Liver (tissue), 8 donors: ENCODE measurements at regions not wholly inside any gene's neighbourhood (a gene's known extent, or its start where the extent isn't known, plus 50 kb on each side); places are given as distances from the start of the nearest gene placed in this dataset.

Experiments used
- DNase-seq: peaks from one replicate; pipeline ENCODE4 v3.0.0-alpha.2; 2017; ENCODE audit warnings: low spot score
- H3K27ac ChIP-seq, 2 donors: one replicate each; pipeline ENCODE4 v1.7.0; 2013; ENCODE audit warnings: inconsistent platforms in 2 of 2, low read length in 2 of 2, control low read depth in 1 of 2, low read depth in 1 of 2, mild to moderate bottlenecking in 1 of 2
- H3K27me3 ChIP-seq, 4 donors: one replicate each; pipeline versions ENCODE4 v1.6.1 to v1.7.0; 2013; ENCODE audit warnings: low read length in 3 of 4, inconsistent platforms in 1 of 4, mild to moderate bottlenecking in 1 of 4, moderate library complexity in 1 of 4; ENCODE audit not compliant: control insufficient read depth in 4 of 4, insufficient read depth in 4 of 4
- H3K36me3 ChIP-seq, 4 donors: one replicate each; pipeline versions ENCODE4 v1.6.1 to v1.7.0; 2013; ENCODE audit warnings: low read length in 3 of 4, mild to moderate bottlenecking in 3 of 4, low read depth in 1 of 4, moderate library complexity in 1 of 4; ENCODE audit not compliant: control insufficient read depth in 4 of 4, insufficient read depth in 3 of 4
- H3K4me1 ChIP-seq, 4 donors: one replicate each; pipeline versions ENCODE4 v1.6.1 to v1.7.0; 2013; ENCODE audit warnings: low read length in 3 of 4, mild to moderate bottlenecking in 3 of 4, moderate library complexity in 1 of 4; ENCODE audit not compliant: control insufficient read depth in 4 of 4, insufficient read depth in 4 of 4
- H3K4me3 ChIP-seq, 3 donors: one replicate each; pipeline versions ENCODE4 v1.6.1 to v1.7.0; 2013; ENCODE audit warnings: low read length in 3 of 3, control low read depth in 1 of 3, low read depth in 1 of 3, mild to moderate bottlenecking in 1 of 3
- H3K9ac ChIP-seq, 2 donors: one replicate each; pipeline ENCODE4 v1.7.0; 2013; ENCODE audit warnings: low read length in 2 of 2, mild to moderate bottlenecking in 2 of 2, moderate library complexity in 2 of 2, control low read depth in 1 of 2, low read depth in 1 of 2
- H3K9me3 ChIP-seq, 4 donors: one replicate each; pipeline versions ENCODE4 v1.6.1 to v1.7.0; 2013; ENCODE audit warnings: low read length in 3 of 4; ENCODE audit not compliant: control insufficient read depth in 4 of 4
- CTCF ChIP-seq: fragments of 150-350 bp; IDR thresholded peaks from 2 replicates; pipeline ENCODE4 v1.5.1; 2017; ENCODE audit warnings: improper control_type of control experiment, low read depth, low read length; ENCODE audit not compliant: missing input control
- EGR1 ChIP-seq, 2 donors: IDR thresholded peaks; 2 replicates each; pipeline ENCODE4 v1.6.1; 2016 to 2018; ENCODE audit warnings: antibody characterized with exemption in 2 of 2, low read depth in 2 of 2
- FOXA1 ChIP-seq: IDR thresholded peaks from 2 replicates; pipeline ENCODE4 v1.6.1; 2016; ENCODE audit warnings: antibody characterized with exemption
- FOXA2 ChIP-seq: IDR thresholded peaks from 2 replicates; pipeline ENCODE4 v1.6.1; 2016; ENCODE audit warnings: antibody characterized with exemption
- GABPA ChIP-seq, 2 donors: IDR thresholded peaks in 1 of 2; conservative IDR thresholded peaks in 1 of 2; 2 replicates each; pipeline ENCODE4 v1.6.1; 2016; ENCODE audit warnings: antibody characterized with exemption in 2 of 2, mild to moderate bottlenecking in 1 of 2, moderate library complexity in 1 of 2
- HNF4A ChIP-seq, 2 donors: conservative IDR thresholded peaks; 2 replicates each; pipeline ENCODE4 v1.6.1; 2016; ENCODE audit warnings: antibody characterized with exemption in 2 of 2, mild to moderate bottlenecking in 2 of 2
- HNF4G ChIP-seq: IDR thresholded peaks from 2 replicates; pipeline ENCODE4 v1.6.1; 2016; ENCODE audit warnings: antibody characterized with exemption
- JUND ChIP-seq, 2 donors: IDR thresholded peaks; 2 replicates each; pipeline ENCODE4 v1.6.1; 2016; ENCODE audit warnings: antibody characterized with exemption in 2 of 2
- REST ChIP-seq: IDR thresholded peaks from 2 replicates; pipeline ENCODE4 v1.6.1; 2016; ENCODE audit warnings: antibody characterized with exemption, mild to moderate bottlenecking
- SP1 ChIP-seq: IDR thresholded peaks from 2 replicates; pipeline ENCODE4 v1.6.1; 2018; ENCODE audit warnings: antibody characterized with exemption, mild to moderate bottlenecking
- TAF1 ChIP-seq: conservative IDR thresholded peaks from 2 replicates; pipeline ENCODE4 v1.6.1; 2016; ENCODE audit warnings: antibody characterized with exemption, mild to moderate bottlenecking
- YY1 ChIP-seq: IDR thresholded peaks from 2 replicates; pipeline ENCODE4 v1.6.1; 2016; ENCODE audit warnings: antibody characterized with exemption, mild to moderate bottlenecking
- ZBTB33 ChIP-seq: IDR thresholded peaks from 2 replicates; pipeline ENCODE4 v1.6.1; 2016; ENCODE audit warnings: antibody characterized with exemption
- WGBS: extraction: QIAGEN DNeasy Blood & Tissue Kit; methylation state at CpG from one replicate; pipeline ENCODE4 v1.1.7; 2013; 5-methylcytosine and 5-hydroxymethylcytosine counted together
- TF ChIP-seq, protein P1 (sequence below): IDR thresholded peaks from 2 replicates; pipeline ENCODE4 v1.6.1; 2016; ENCODE audit warnings: antibody characterized with exemption
- donor health status: healthy.
- donor health status: healthy.
- donor health status: healthy.
- donor health status: healthy.
- donor health status: healthy.

DNA sequence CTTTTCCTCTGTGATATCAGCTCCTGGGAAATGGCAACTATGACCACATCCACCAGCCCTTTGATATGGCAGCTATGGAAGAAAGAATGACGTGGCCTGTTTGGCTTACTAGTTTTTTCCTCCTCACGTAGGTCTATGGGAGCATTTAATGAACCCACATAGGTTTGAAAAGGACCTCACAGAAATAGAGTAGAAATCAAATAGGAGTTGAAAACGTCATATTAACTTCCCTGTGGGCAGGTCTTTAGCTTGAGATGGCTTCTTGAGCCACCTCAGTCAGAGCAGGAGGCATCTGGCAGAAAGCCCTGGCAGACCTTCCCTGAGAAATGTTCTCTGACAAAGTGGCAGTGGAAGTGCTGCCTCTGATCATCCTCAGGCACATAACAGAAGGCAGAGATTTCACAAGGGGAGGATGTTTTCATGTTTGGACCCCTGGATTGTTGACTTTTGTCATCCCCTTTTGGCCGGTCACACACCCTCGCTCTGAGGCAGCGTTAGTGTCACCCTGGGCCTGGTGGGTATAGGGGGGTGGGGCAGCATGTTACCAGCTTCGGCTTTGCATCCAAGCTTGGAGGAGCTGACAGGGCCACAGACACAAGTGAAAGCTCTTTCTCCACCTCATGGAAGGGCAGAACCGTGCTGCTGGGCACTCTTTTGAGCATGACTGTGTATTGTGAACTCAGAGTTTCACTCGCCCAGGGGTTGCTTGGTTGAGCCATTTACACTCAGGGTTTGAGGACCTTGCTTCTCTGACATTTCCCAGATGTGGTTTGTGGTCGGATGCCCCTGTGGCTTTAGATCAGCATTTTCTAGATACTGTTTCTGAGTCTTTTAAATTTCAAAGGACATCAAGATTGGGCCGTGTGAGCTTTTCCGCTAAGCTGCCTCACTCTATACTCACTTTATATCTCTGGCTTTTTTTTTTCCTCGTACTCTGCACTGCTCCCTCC is 184.2 kb downstream of the STK31 start:
- no peak overlapping the region for H3K27ac ChIP-seq
- H3K4me3 ChIP-seq: no peak overlapping the region
- peaks cover 0 to 4% (median 0%) of the 10 kb centered on the region in 4 donors for H3K27me3 ChIP-seq
- DNase-seq: no peak
- no peak for TF ChIP-seq SP1
- no peak for TF ChIP-seq TAF1
- TF ChIP-seq GABPA (IDR thresholded peaks at IDR 0.05 in 1 of 2, conservative IDR thresholded peaks at IDR 0.05 in 1 of 2): no peak
- no peak for TF ChIP-seq HNF4G
- no peak for TF ChIP-seq ZBTB33
- no peaks in the 10 kb centered on the region for H3K36me3 ChIP-seq
- WGBS: 56% methylated on average over 13 of the region's 13 CpGs
- no peaks in the 10 kb centered on the region for H3K9me3 ChIP-seq
- H3K9ac ChIP-seq: no peak overlapping the region
- no peaks in the 10 kb centered on the region for H3K4me1 ChIP-seq

GRCh38 chr7:23894892-23895569 is 185.0 kb downstream of the STK31 start:
- DNase-seq: no peak
- peaks cover 0 to 4% (median 0%) of the 10 kb centered on the region in 4 donors for H3K27me3 ChIP-seq
- 86% methylated on average over 4 of the region's 4 CpGs for WGBS
- no peak overlapping the region for H3K9ac ChIP-seq
- no peak overlapping the region for H3K4me3 ChIP-seq
- H3K27ac ChIP-seq: no peak overlapping the region
- TF ChIP-seq EGR1 (IDR thresholded peaks at IDR 0.05; ENCODE audit: low read depth in 2 of 2) (no peak), CTCF (no peak), GABPA (IDR thresholded peaks at IDR 0.05 in 1 of 2, conservative IDR thresholded peaks at IDR 0.05 in 1 of 2) (no peak), FOXA1 (no peak), HNF4A (conservative IDR thresholded peaks at IDR 0.05) (no peak), ZBTB33 (no peak), YY1 (no peak), REST (no peak), JUND (IDR thresholded peaks at IDR 0.05) (no peak), FOXA2 (no peak)
- TF ChIP-seq, protein P1, sequence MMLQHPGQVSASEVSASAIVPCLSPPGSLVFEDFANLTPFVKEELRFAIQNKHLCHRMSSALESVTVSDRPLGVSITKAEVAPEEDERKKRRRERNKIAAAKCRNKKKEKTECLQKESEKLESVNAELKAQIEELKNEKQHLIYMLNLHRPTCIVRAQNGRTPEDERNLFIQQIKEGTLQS: no peak
- H3K9me3 ChIP-seq: no peaks in the 10 kb centered on the region
- no peaks in the 10 kb centered on the region for H3K4me1 ChIP-seq
- no peaks in the 10 kb centered on the region for H3K36me3 ChIP-seq
